ENCODE measurements at regions not wholly inside any gene's neighbourhood (a gene's known extent, or its start where the extent isn't known, plus 50 kb on each side); places are given as distances from the start of the nearest gene placed in this dataset.

GRCh38 chr1:234980645-234981396 is 147.8 kb downstream of the TOMM20 start (continued):
- TF ChIP-seq ZNF449 (CRISPR knock-in tag; IDR thresholded peaks at IDR 0.05) (peak; percentile 43; the same call in 1 of the 2 replicates), CTBP1 (IDR thresholded peaks at IDR 0.05; ENCODE audit: borderline replicate concordance) (no peak), ETS1 (conservative IDR thresholded peaks at IDR 0.05; ENCODE audit: control insufficient read depth, low read depth, low read length) (peak; percentile 25; the same call in 1 of the 2 replicates), CXXC5 (CRISPR knock-in tag; IDR thresholded peaks at IDR 0.05) (peak; percentile 53), NCOA1 (IDR thresholded peaks at IDR 0.05; ENCODE audit: low read depth) (no peak), FOXK1 (CRISPR knock-in tag; IDR thresholded peaks at IDR 0.05; ENCODE audit: borderline replicate concordance) (no peak)
- TF ChIP-seq, protein P1, sequence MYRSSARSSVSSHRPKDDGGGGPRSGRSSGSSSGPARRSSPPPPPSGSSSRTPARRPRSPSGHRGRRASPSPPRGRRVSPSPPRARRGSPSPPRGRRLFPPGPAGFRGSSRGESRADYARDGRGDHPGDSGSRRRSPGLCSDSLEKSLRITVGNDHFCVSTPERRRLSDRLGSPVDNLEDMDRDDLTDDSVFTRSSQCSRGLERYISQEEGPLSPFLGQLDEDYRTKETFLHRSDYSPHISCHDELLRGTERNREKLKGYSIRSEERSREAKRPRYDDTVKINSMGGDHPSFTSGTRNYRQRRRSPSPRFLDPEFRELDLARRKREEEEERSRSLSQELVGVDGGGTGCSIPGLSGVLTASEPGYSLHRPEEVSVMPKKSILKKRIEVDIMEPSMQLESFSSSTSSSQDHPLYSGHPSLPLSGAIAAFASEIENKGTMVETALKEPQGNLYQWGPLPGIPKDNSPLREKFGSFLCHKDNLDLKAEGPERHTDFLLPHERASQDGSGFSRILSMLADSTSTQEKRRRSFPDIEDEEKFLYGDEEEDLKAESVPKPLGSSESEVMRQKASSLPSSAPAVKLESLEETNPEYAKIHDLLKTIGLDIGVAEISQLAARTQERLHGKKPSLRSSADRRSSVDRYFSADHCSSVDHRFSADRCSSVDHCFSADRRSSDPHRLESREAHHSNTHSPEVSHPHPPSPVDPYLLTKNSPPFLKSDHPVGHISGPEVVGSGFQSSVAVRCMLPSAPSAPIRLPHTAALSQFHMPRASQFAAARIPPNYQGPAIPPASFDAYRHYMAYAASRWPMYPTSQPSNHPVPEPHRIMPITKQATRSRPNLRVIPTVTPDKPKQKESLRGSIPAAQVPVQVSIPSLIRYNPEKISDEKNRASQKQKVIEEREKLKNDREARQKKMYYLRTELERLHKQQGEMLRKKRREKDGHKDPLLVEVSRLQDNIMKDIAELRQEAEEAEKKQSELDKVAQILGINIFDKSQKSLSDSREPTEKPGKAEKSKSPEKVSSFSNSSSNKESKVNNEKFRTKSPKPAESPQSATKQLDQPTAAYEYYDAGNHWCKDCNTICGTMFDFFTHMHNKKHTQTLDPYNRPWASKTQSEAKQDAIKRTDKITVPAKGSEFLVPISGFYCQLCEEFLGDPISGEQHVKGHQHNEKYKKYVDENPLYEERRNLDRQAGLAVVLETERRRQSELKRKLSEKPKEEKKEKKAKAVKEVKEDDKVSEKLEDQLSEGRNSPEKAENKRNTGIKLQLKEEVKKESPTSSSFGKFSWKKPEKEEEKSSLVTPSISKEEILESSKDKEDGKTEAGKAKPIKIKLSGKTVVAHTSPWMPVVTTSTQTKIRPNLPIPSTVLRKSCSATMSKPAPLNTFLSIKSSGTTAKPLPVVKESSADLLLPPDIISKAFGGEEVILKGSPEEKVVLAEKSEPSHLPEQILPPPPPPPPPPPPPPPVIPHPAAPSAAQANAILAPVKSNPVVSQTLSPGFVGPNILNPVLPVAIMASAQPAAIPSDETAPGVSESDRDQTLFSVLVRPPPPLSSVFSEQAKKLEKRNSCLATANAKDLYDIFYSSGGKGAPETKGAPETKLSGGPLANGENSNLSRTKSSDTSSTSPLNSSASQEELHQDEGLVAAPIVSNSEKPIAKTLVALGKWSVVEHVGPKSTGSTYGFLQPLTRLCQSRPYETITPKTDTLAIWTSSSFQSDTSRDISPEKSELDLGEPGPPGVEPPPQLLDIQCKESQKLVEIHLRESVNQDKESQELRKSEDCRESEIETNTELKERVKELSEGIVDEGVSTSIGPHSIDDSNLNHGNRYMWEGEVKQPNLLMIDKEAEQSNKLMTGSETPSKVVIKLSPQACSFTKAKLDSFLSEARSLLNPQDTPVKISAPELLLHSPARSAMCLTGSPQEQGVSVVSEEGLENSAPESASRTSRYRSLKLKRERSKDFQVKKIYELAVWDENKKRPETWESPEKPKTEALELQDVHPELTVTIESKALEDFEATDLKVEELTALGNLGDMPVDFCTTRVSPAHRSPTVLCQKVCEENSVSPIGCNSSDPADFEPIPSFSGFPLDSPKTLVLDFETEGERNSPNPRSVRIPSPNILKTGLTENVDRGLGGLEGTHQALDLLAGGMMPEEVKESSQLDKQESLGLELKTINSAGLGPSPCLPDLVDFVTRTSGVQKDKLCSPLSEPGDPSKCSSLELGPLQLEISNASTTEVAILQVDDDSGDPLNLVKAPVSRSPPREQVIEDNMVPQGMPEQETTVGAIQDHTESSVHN (IDR thresholded peaks at IDR 0.05; ENCODE audit: borderline replicate concordance in 1 of 2, low read depth in 1 of 2) = no peak
- TF ChIP-seq, protein P2, sequence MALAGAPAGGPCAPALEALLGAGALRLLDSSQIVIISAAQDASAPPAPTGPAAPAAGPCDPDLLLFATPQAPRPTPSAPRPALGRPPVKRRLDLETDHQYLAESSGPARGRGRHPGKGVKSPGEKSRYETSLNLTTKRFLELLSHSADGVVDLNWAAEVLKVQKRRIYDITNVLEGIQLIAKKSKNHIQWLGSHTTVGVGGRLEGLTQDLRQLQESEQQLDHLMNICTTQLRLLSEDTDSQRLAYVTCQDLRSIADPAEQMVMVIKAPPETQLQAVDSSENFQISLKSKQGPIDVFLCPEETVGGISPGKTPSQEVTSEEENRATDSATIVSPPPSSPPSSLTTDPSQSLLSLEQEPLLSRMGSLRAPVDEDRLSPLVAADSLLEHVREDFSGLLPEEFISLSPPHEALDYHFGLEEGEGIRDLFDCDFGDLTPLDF (CRISPR knock-in tag; IDR thresholded peaks at IDR 0.05) = no peak; the same call in 1 of the 2 replicates

Measured in K562 (cell line).